ENCODE measurements at regions not wholly inside any gene's neighbourhood (a gene's known extent, or its start where the extent isn't known, plus 50 kb on each side); places are given as distances from the start of the nearest gene placed in this dataset.

GRCh38 chr13:70483599-70484276 is 375.5 kb upstream of the KLHL1 start:
- no peaks in the 10 kb centered on the region for H3K36me3 ChIP-seq
- TF ChIP-seq POLR2A (IDR thresholded peaks at IDR 0.05) (no peak), CTCF (IDR thresholded peaks at IDR 0.05) (no peak), POLR2AphosphoS5 (IDR thresholded peaks at IDR 0.05; ENCODE audit: insufficient read depth in 1 of 2, low read depth in 1 of 2) (no peak)
- H3K27me3 ChIP-seq, result no peaks in the 10 kb centered on the region
- H3K4me3 ChIP-seq, result no peak overlapping the region
- no peak overlapping the region for H3K27ac ChIP-seq
- H3K9me3 ChIP-seq, result no peaks in the 10 kb centered on the region
- no peaks in the 10 kb centered on the region for H3K4me1 ChIP-seq
- intact Hi-C loops (cut with DNase I), result no loop called here
- DNase-seq (ENCODE audit: extremely low spot score in 2 of 2), result no peak

- H3K4me1 ChIP-seq, result no peaks in the 10 kb centered on the region
- TF ChIP-seq POLR2A (IDR thresholded peaks at IDR 0.05) (no peak), POLR2AphosphoS5 (IDR thresholded peaks at IDR 0.05; ENCODE audit: insufficient read depth in 1 of 2, low read depth in 1 of 2) (no peak), CTCF (IDR thresholded peaks at IDR 0.05) (no peak)
- no peaks in the 10 kb centered on the region for H3K9me3 ChIP-seq
- no peaks in the 10 kb centered on the region for H3K27me3 ChIP-seq
- H3K36me3 ChIP-seq, result no peaks in the 10 kb centered on the region
- H3K27ac ChIP-seq, result no peak overlapping the region
- intact Hi-C loops (cut with DNase I), result no loop called here
- H3K4me3 ChIP-seq, result no peak overlapping the region
- no peak for DNase-seq (ENCODE audit: extremely low spot score in 2 of 2)
These were observed 365.7 kb upstream of the KLHL1 start for GRCh38 chr13:70473907-70474306.

GRCh38 chr13:70469077-70469476 is 360.8 kb upstream of the KLHL1 start:
- TF ChIP-seq POLR2AphosphoS5 (IDR thresholded peaks at IDR 0.05; ENCODE audit: insufficient read depth in 1 of 2, low read depth in 1 of 2) (no peak), CTCF (IDR thresholded peaks at IDR 0.05) (no peak), POLR2A (IDR thresholded peaks at IDR 0.05) (no peak)
- no peak overlapping the region for H3K27ac ChIP-seq
- no peak for DNase-seq (ENCODE audit: extremely low spot score in 2 of 2)
- H3K36me3 ChIP-seq, result no peaks in the 10 kb centered on the region
- intact Hi-C loops (cut with DNase I), result no loop called here
- H3K27me3 ChIP-seq, result no peaks in the 10 kb centered on the region
- no peaks in the 10 kb centered on the region for H3K9me3 ChIP-seq
- H3K4me3 ChIP-seq, result no peak overlapping the region
- no peaks in the 10 kb centered on the region for H3K4me1 ChIP-seq

- Histone ChIP-seq H3K36me3 (no peaks in the 10 kb centered on the region), H3K27ac (no peak overlapping the region), H3K27me3 (no peaks in the 10 kb centered on the region), H3K4me3 (no peak overlapping the region), H3K9me3 (no peaks in the 10 kb centered on the region), H3K4me1 (no peaks in the 10 kb centered on the region)
- DNase-seq (ENCODE audit: extremely low spot score in 2 of 2), result no peak
- TF ChIP-seq POLR2AphosphoS5 (IDR thresholded peaks at IDR 0.05; ENCODE audit: insufficient read depth in 1 of 2, low read depth in 1 of 2), result no peak
- intact Hi-C loops (cut with DNase I), result no loop called here
These were observed 349.2 kb upstream of the KLHL1 start for GRCh38 chr13:70457474-70457873.

- Histone ChIP-seq H3K4me1 (no peaks in the 10 kb centered on the region), H3K4me3 (no peak overlapping the region), H3K9me3 (no peaks in the 10 kb centered on the region), H3K27ac (no peak overlapping the region), H3K27me3 (no peaks in the 10 kb centered on the region), H3K36me3 (no peaks in the 10 kb centered on the region)
- no peak for DNase-seq (ENCODE audit: extremely low spot score in 2 of 2)
- intact Hi-C loops (cut with DNase I), result no loop called here
- no peak for TF ChIP-seq POLR2A (IDR thresholded peaks at IDR 0.05)
These were observed 340.6 kb upstream of the KLHL1 start for GRCh38 chr13:70448820-70449219.

DNA sequence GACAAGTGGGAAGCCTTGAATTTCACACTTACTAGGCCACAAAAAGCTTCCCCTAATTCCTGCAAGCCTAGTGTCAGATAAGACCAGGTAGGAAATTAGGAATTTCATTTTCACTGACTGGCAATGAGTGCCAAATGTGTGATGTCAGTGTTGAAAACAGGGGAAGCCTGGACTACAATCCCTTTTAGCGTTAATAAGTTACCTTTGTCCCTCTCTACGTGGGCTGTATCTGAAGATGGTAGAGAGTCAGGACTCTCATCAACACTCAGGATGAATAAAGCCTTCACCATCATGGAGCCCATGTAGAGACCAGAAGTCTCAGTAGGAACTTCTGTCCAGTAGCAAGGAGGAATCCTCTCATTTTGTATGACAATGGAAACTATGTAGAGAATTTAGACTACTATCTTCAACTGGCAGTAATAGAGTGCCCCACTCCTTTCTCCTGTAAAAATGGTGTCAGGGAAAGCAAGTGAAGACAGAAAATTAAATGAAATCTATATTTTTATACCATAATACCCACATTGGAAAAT is 324.1 kb upstream of the KLHL1 start:
- no peak overlapping the region for H3K4me3 ChIP-seq
- no peaks in the 10 kb centered on the region for H3K36me3 ChIP-seq
- intact Hi-C loops (cut with DNase I), result no loop called here
- H3K4me1 ChIP-seq, result no peaks in the 10 kb centered on the region
- no peaks in the 10 kb centered on the region for H3K27me3 ChIP-seq
- no peak for DNase-seq (ENCODE audit: extremely low spot score in 2 of 2)
- no peak for TF ChIP-seq POLR2AphosphoS5 (IDR thresholded peaks at IDR 0.05; ENCODE audit: insufficient read depth in 1 of 2, low read depth in 1 of 2)
- TF ChIP-seq POLR2A (IDR thresholded peaks at IDR 0.05), result no peak
- no peak for TF ChIP-seq CTCF (IDR thresholded peaks at IDR 0.05)
- no peak overlapping the region for H3K27ac ChIP-seq
- H3K9me3 ChIP-seq, result no peaks in the 10 kb centered on the region
